Pancreas (tissue), 10 donors: ENCODE measurements at regions not wholly inside any gene's neighbourhood (a gene's known extent, or its start where the extent isn't known, plus 50 kb on each side); places are given as distances from the start of the nearest gene placed in this dataset.

ENCODE experiments used
- ATAC-seq, 4 donors: fragments of 200-7000 bp; cut with Tn5 transposase; one replicate each; pipeline versions ENCODE4 v1.8.0 to v1.9.1; 2020; ENCODE audit warnings: mild to moderate bottlenecking in 4 of 4, moderate library complexity in 4 of 4
- DNase-seq, 6 donors: peaks; one replicate each; pipeline ENCODE4 v3.0.0-alpha.2; 2020
- FAIRE-seq: peaks from 2 replicates; lab custom pipeline; 2012; peaks lifted over from hg19 to GRCh38; lab: Jason Lieb, UNC
- H3K27ac ChIP-seq, 4 donors: fragments of 200-600 bp; sonication (generic); 1 replicate in 3 of 4; 2 replicates in 1 of 4; pipeline versions ENCODE4 v1.5.0 to v1.8.0; 2020
- H3K27me3 ChIP-seq, 4 donors: fragments of 200-600 bp; one replicate each; pipeline ENCODE4 v1.8.0; 2021
- H3K36me3 ChIP-seq, 3 donors: fragments of 200-600 bp; sonication (generic) in 1 of 3; one replicate each; pipeline versions ENCODE4 v1.5.0 to v1.8.0; 2020 to 2021
- H3K4me1 ChIP-seq, 3 donors: fragments of 200-600 bp; one replicate each; pipeline ENCODE4 v1.8.0; 2021
- H3K4me3 ChIP-seq, 4 donors: fragments of 200-600 bp; sonication (generic) in 2 of 4; one replicate each; pipeline versions ENCODE4 v1.5.0 to v1.8.0; 2020 to 2021
- H3K9me3 ChIP-seq, 4 donors: fragments of 200-600 bp; one replicate each; pipeline ENCODE4 v1.8.0; 2021
- WGBS, 2 donors: extraction: QIAGEN DNeasy Blood & Tissue Kit; methylation state at CpG; one replicate each; pipeline ENCODE4 v1.1.7; 2013; 5-methylcytosine and 5-hydroxymethylcytosine counted together
- intact Hi-C, 3 donors: fragments of 100-400 bp; cut with DNase I; formaldehyde crosslinking; loops; one replicate each; pipeline versions ENCODE4 v1.11.1 to v1.14.2; 2022
- TF ChIP-seq, protein P1 (sequence below), 4 donors: fragments of 200-600 bp; sonication (generic) in 3 of 4; IDR thresholded peaks; one replicate each; pipeline versions ENCODE4 v1.5.0 to v1.8.0; 2021; ENCODE audit warnings: antibody characterized with exemption in 4 of 4
- donor health status: healthy with polysubstance abuse.
- donor health status: DM: no; HTN: no; CAD: no; lungs with moderate emphysema.
- donor health status: DM: no; HTN: no; CAD: no.
- donor health status: control.
- donor health status: control.
- donor health status: Bipolar disorder and iron deficiency.
- donor health status: DM: yes; HTN: yes; CAD: no.
- donor health status: DM: no; HTN: no; CAD: no.
- donor health status: DM: no; HTN: no; CAD: no.
- donor health status: DM: yes; HTN: yes; CAD: no.

DNA sequence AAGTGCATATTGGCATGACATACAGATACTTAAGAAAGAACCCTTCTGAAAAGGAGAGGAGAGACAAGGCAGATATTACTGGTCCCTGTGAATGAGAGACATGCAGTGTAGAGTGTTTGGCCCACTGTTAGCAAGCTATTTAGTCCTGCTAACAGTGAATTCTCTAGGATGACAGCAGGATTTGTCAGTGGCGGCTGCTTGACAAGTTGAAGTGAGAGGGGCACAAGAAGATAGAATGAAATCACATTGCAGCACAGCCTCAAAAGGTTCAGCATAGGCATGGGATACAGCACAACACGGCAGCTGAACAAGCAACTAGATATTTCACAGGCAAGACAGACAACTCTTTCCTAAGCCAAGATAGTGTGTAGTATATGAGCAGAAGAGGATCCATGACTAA lies 407.9 kb downstream of the PLA2G4A start:
- ATAC-seq (no peak), DNase-seq (no peak), FAIRE-seq (no peak)
- TF ChIP-seq, protein P1, sequence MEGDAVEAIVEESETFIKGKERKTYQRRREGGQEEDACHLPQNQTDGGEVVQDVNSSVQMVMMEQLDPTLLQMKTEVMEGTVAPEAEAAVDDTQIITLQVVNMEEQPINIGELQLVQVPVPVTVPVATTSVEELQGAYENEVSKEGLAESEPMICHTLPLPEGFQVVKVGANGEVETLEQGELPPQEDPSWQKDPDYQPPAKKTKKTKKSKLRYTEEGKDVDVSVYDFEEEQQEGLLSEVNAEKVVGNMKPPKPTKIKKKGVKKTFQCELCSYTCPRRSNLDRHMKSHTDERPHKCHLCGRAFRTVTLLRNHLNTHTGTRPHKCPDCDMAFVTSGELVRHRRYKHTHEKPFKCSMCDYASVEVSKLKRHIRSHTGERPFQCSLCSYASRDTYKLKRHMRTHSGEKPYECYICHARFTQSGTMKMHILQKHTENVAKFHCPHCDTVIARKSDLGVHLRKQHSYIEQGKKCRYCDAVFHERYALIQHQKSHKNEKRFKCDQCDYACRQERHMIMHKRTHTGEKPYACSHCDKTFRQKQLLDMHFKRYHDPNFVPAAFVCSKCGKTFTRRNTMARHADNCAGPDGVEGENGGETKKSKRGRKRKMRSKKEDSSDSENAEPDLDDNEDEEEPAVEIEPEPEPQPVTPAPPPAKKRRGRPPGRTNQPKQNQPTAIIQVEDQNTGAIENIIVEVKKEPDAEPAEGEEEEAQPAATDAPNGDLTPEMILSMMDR (IDR thresholded peaks at IDR 0.05) = no peak
- Histone ChIP-seq H3K27me3 (no peaks in the 10 kb centered on the region), H3K4me3 (no peak overlapping the region), H3K27ac (no peak overlapping the region), H3K36me3 (no peaks in the 10 kb centered on the region), H3K4me1 (no peaks in the 10 kb centered on the region), H3K9me3 (no peaks in the 10 kb centered on the region)
- 47 to 51% methylated on average over 2 of the region's 2 CpGs for WGBS, 2 donors
- intact Hi-C loops = no loop called here

DNA sequence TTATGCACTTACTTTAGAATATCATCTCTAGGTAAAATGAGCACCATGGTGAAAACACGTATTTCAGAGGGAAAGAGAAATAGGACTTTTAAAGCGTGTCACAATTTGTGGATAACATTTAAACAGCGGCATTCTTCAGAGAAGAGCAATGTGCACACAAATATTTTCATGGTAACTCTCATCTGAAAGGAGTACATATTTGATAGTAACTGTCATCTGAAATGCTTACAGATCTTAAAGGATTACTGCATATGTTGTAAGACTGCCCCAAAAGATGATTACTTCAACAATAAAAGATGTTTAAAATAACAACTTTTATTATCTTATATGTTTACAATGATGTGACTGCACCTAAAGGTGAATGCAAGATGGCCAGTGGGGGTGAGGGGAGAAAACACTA lies 408.8 kb downstream of the PLA2G4A start:
- ATAC-seq (no peak), DNase-seq (no peak), FAIRE-seq (no peak)
- Histone ChIP-seq H3K4me1 (no peaks in the 10 kb centered on the region), H3K9me3 (no peaks in the 10 kb centered on the region), H3K36me3 (no peaks in the 10 kb centered on the region), H3K4me3 (no peak overlapping the region), H3K27ac (no peak overlapping the region), H3K27me3 (no peaks in the 10 kb centered on the region)
- WGBS, 2 donors = 77 to 91% methylated on average over 3 of the region's 3 CpGs
- TF ChIP-seq, protein P1 (IDR thresholded peaks at IDR 0.05) = no peak
- intact Hi-C loops = no loop called here

DNA sequence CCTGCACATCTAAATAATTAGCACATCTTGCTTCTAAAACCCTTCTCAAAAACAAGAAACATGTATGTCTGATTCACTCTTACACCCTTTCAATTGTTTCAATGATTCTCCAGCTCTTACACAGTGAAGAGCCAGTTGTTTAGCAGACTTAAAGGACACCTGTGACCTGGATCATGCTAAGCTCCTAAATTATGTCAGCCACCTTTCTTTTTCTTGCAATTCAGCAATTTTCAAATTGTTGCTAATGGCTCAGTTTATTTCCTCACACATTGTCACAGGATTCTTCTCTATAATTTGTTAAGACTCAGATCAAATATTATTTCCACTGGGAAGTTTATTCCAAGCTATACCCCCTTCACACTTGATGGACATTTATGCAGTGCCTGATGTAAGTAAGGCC lies 413.2 kb downstream of the PLA2G4A start:
- intact Hi-C loops = no loop called here
- DNase-seq (no peak), FAIRE-seq (no peak), ATAC-seq (no peak)
- Histone ChIP-seq H3K9me3 (no peaks in the 10 kb centered on the region), H3K27ac (no peak overlapping the region), H3K36me3 (no peaks in the 10 kb centered on the region), H3K4me1 (no peaks in the 10 kb centered on the region), H3K27me3 (no peaks in the 10 kb centered on the region), H3K4me3 (no peak overlapping the region)
- TF ChIP-seq, protein P1 (IDR thresholded peaks at IDR 0.05) = no peak

DNA sequence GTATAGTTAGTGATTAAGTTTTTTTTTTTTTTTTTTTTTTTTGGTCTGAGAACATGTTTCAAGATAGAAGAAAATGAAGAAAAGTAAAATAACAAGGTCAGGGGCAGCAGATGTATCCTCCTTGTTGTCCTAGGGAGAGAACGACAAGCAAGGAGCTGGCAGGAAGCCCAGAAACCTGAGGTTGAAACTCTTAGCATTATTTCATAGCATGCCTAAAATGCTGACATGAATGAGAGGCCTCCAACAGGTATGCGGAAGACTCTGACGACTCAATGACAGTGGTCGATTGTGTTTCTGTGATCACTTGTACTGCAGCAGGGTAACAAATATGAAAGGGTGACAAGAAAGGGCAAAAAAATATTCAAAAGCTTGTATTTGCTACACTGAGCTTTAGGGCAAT lies 415.9 kb downstream of the PLA2G4A start:
- H3K4me3 ChIP-seq = no peak overlapping the region
- H3K9me3 ChIP-seq = no peaks in the 10 kb centered on the region
- intact Hi-C loops = no loop called here
- 33 to 40% methylated on average over 4 of the region's 4 CpGs for WGBS, 2 donors
- TF ChIP-seq, protein P1 (IDR thresholded peaks at IDR 0.05) = no peak
- DNase-seq = no peak
- H3K36me3 ChIP-seq = no peaks in the 10 kb centered on the region
- no peak for FAIRE-seq
- H3K27ac ChIP-seq = no peak overlapping the region
- no peak for ATAC-seq
- H3K4me1 ChIP-seq = no peaks in the 10 kb centered on the region
- no peaks in the 10 kb centered on the region for H3K27me3 ChIP-seq

DNA sequence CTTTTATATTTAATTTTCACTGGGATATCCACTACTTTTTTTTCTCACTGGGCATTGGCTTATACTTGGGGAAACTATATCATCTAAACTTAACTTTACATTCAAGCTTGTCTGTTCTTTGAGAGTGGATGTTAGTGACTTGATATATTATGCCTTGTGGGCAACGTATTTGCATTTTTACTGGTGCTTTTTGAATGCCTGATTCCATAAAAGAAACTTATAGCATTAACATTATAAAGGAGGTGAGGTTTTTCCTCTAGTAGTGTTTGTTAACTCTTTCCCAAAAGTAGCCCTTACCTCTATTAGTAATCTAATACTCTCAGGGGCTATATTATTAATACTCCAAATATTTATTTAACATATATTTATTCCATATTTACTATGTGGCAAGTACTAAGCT lies 416.5 kb downstream of the PLA2G4A start:
- ATAC-seq (no peak), FAIRE-seq (no peak)
- WGBS, 2 donors = 40 to 51% methylated on average over 1 of the region's 1 CpG

More for the DNA sequence above, 416.5 kb downstream of the PLA2G4A start:
- H3K4me3 ChIP-seq = no peak overlapping the region
- TF ChIP-seq, protein P1 (IDR thresholded peaks at IDR 0.05) = no peak
- no peaks in the 10 kb centered on the region for H3K4me1 ChIP-seq
- no peaks in the 10 kb centered on the region for H3K27me3 ChIP-seq
- intact Hi-C loops = no loop called here
- H3K36me3 ChIP-seq = no peaks in the 10 kb centered on the region
- no peak for DNase-seq
- H3K9me3 ChIP-seq = no peaks in the 10 kb centered on the region
- no peak overlapping the region for H3K27ac ChIP-seq
